ENCODE measurements at regions not wholly inside any gene's neighbourhood (a gene's known extent, or its start where the extent isn't known, plus 50 kb on each side); places are given as distances from the start of the nearest gene placed in this dataset.

DNA sequence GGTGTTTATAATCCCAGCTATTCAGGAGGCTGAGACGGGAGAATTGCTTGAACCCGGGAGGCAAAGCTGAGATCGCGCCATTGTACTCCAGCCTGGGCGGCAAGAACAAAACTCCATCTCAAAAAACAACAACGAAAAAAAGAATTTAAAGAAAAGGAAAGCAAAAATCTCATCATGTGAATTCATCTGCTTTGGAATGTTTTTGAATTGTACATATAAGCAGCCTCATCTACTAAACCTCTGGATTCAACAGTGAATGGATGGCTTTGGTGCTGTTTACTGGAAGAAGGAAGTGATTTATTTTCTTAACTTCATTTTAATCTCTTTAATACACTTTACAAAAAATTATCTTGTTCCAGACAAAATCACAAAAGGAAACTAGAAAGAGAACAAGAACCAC is 51.8 kb upstream of the PNRC1 start:
- Histone ChIP-seq H3K27me3 (no peaks in the 10 kb centered on the region), H3K9ac (ENCODE audit: low read depth in 2 of 2, low read length in 2 of 2) (no peak overlapping the region), H3K4me1 (no peaks in the 10 kb centered on the region), H3K36me3 (no peaks in the 10 kb centered on the region), H3K27ac (no peak overlapping the region), H3K9me3 (no peaks in the 10 kb centered on the region), H3K4me3 (no peak overlapping the region)
- intact Hi-C loops (cut with DNase I) = no loop called here
- DNase-seq = no peak
- TF ChIP-seq, protein P1, sequence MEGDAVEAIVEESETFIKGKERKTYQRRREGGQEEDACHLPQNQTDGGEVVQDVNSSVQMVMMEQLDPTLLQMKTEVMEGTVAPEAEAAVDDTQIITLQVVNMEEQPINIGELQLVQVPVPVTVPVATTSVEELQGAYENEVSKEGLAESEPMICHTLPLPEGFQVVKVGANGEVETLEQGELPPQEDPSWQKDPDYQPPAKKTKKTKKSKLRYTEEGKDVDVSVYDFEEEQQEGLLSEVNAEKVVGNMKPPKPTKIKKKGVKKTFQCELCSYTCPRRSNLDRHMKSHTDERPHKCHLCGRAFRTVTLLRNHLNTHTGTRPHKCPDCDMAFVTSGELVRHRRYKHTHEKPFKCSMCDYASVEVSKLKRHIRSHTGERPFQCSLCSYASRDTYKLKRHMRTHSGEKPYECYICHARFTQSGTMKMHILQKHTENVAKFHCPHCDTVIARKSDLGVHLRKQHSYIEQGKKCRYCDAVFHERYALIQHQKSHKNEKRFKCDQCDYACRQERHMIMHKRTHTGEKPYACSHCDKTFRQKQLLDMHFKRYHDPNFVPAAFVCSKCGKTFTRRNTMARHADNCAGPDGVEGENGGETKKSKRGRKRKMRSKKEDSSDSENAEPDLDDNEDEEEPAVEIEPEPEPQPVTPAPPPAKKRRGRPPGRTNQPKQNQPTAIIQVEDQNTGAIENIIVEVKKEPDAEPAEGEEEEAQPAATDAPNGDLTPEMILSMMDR (IDR thresholded peaks at IDR 0.05) = no peak

DNA sequence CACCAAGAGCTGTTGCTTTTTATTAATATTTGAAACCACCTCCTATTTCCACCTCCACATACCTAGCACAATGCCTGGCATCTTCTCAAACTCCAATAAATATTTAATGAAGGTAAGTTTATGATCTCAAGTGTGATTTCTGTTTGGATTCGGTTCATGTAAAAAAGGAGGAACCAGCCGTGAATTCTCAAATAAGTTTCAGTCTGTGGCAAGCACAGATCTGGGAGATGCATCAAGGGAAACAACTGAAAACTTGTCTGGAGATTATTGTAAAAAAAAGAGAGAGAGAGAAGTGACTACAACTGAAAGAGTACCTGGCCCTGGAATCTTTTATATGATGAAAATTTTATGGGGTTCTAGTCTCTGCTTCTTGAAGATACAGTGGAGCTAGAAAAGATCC is 52.8 kb upstream of the PNRC1 start:
- no peak for DNase-seq
- no peaks in the 10 kb centered on the region for H3K4me1 ChIP-seq
- H3K27ac ChIP-seq = no peak overlapping the region
- H3K4me3 ChIP-seq = no peak overlapping the region
- TF ChIP-seq, protein P1 (IDR thresholded peaks at IDR 0.05) = no peak
- H3K36me3 ChIP-seq = no peaks in the 10 kb centered on the region
- intact Hi-C loops (cut with DNase I) = no loop called here
- H3K27me3 ChIP-seq = no peaks in the 10 kb centered on the region
- H3K9ac ChIP-seq (ENCODE audit: low read depth in 2 of 2, low read length in 2 of 2) = no peak overlapping the region
- no peaks in the 10 kb centered on the region for H3K9me3 ChIP-seq

DNA sequence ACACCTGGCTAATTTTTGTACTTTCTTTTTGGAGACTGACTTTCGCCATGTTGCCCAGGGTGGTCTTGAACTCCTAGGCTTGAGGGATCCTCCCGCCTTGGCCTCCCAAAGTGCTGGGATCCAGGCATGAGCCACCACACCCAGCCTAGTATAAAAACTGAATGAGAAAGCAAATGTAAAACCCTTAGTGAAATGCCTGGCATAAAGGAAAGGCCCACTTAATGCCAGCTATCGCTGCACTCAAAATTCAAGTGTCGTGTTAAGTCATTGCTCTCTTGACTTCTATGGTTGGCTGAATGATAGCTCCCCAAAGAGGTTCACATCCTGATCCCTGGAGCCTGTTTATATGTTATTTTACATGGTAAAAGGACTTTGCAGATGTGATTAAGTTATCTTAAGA is 54.4 kb upstream of the PNRC1 start:
- DNase-seq = no peak
- Histone ChIP-seq H3K4me3 (no peak overlapping the region), H3K27ac (no peak overlapping the region), H3K27me3 (no peaks in the 10 kb centered on the region), H3K4me1 (no peaks in the 10 kb centered on the region), H3K9me3 (no peaks in the 10 kb centered on the region), H3K9ac (ENCODE audit: low read depth in 2 of 2, low read length in 2 of 2) (no peak overlapping the region), H3K36me3 (no peaks in the 10 kb centered on the region)
- intact Hi-C loops (cut with DNase I) = no loop called here
- TF ChIP-seq, protein P1 (IDR thresholded peaks at IDR 0.05) = no peak

- Histone ChIP-seq H3K27me3 (no peaks in the 10 kb centered on the region), H3K4me1 (no peaks in the 10 kb centered on the region), H3K27ac (no peak overlapping the region), H3K36me3 (no peaks in the 10 kb centered on the region), H3K4me3 (no peak overlapping the region), H3K9me3 (no peaks in the 10 kb centered on the region), H3K9ac (ENCODE audit: low read depth in 2 of 2, low read length in 2 of 2) (no peak overlapping the region)
- intact Hi-C loops (cut with DNase I) = no loop called here
- no peak for DNase-seq
- TF ChIP-seq, protein P1 (IDR thresholded peaks at IDR 0.05) = no peak
Observed at GRCh38 chr6:89025633-89026032, 54.9 kb upstream of the PNRC1 start.

GRCh38 chr6:89024456-89024855 is 56.1 kb upstream of the PNRC1 start:
- Histone ChIP-seq H3K27me3 (no peaks in the 10 kb centered on the region), H3K4me3 (no peak overlapping the region), H3K36me3 (no peaks in the 10 kb centered on the region), H3K4me1 (no peaks in the 10 kb centered on the region), H3K9me3 (no peaks in the 10 kb centered on the region), H3K9ac (ENCODE audit: low read depth in 2 of 2, low read length in 2 of 2) (no peak overlapping the region), H3K27ac (no peak overlapping the region)
- DNase-seq = no peak
- TF ChIP-seq, protein P1 (IDR thresholded peaks at IDR 0.05) = no peak
- intact Hi-C loops (cut with DNase I) = no loop called here
